ENCODE measurements at regions not wholly inside any gene's neighbourhood (a gene's known extent, or its start where the extent isn't known, plus 50 kb on each side); places are given as distances from the start of the nearest gene placed in this dataset.

DNA sequence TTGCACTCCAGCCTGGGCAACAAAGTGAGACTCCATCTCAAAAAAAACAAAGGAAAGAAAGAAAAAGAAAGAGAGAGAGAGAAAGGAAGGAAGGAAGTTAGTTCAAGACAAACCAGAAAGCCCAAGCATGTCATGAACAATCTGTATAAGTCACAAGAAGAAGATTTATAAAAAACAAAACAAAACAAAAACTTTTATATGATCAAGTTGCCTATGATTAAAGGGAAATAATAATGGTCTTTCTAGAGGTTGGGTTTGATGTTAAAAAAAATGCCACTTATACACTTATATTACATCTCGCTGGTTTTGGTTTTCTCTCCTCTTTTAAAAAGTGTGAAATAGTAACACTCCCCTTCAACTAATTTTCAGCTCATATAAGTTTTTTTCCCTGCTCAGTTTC is 146.2 kb upstream of the CARMIL1 start:
- TF ChIP-seq, protein P1, sequence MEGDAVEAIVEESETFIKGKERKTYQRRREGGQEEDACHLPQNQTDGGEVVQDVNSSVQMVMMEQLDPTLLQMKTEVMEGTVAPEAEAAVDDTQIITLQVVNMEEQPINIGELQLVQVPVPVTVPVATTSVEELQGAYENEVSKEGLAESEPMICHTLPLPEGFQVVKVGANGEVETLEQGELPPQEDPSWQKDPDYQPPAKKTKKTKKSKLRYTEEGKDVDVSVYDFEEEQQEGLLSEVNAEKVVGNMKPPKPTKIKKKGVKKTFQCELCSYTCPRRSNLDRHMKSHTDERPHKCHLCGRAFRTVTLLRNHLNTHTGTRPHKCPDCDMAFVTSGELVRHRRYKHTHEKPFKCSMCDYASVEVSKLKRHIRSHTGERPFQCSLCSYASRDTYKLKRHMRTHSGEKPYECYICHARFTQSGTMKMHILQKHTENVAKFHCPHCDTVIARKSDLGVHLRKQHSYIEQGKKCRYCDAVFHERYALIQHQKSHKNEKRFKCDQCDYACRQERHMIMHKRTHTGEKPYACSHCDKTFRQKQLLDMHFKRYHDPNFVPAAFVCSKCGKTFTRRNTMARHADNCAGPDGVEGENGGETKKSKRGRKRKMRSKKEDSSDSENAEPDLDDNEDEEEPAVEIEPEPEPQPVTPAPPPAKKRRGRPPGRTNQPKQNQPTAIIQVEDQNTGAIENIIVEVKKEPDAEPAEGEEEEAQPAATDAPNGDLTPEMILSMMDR (IDR thresholded peaks at IDR 0.05): no peak
- TF ChIP-seq POLR2A (IDR thresholded peaks at IDR 0.05) (no peak), EP300 (IDR thresholded peaks at IDR 0.05) (no peak)
